Hypothalamus (tissue), 51 donors: ENCODE measurements at regions not wholly inside any gene's neighbourhood (a gene's known extent, or its start where the extent isn't known, plus 50 kb on each side); places are given as distances from the start of the nearest gene placed in this dataset.
"Not testable (repeated sequence)": the region's sequence is repeated elsewhere in the genome, so short reads cannot be mapped to it uniquely, and the experiment has no call there.

Experiments
- DNase-seq, 51 donors: peaks; one replicate each; lab custom pipeline; 2025; lab: John Stamatoyannopoulos, UW

- not testable (repeated sequence) for DNase-seq
Observed at GRCh38 chr10:55537497-55537896, 736.5 kb upstream of the PCDH15 start.

DNA sequence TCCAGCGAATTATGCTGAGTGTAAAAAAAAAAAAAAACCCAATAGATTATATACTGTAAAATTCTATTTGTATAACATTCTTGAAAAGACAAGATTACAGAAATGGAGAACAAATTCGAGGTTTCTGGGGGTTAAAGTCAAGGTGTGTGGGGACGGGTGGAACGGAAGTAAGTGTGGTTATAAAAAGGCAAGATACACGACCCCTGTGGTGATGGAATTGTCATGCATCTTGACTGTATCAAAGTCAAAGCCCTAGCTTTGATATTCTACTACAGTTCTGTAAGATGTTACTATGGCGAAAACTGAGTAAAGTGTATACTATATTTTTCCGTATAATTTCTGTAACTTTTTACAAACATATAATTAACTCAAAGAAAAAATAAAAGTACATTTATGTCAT is 718.2 kb upstream of the PCDH15 start:
- no peak for DNase-seq

- not testable (repeated sequence) for DNase-seq
Observed at GRCh38 chr10:55518416-55518815, 717.4 kb upstream of the PCDH15 start.

DNA sequence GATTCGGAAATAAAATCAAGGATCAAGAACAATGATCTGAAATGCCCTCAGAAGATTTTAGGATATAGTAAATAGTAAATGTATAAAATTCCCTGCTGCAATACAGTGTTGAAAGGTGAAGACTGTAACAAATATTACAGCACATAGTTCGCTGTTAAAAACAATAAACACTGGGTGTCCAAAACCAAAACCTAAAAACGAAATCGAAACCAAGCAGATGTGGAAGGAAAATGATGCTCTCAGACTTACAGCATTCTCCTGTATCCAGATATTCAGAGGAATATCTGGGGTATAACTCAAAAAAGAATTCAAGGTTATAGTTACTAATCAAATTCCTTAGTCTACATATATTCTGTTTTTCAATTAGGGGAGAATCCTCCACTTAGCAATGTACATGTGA is 708.1 kb upstream of the PCDH15 start:
- no peak for DNase-seq

GRCh38 chr10:55500931-55501559 is 700.0 kb upstream of the PCDH15 start:
- peak in 2 of 51 donors; percentile 1 for DNase-seq

GRCh38 chr10:55497893-55498499 is 697.0 kb upstream of the PCDH15 start:
- DNase-seq: no peak

DNA sequence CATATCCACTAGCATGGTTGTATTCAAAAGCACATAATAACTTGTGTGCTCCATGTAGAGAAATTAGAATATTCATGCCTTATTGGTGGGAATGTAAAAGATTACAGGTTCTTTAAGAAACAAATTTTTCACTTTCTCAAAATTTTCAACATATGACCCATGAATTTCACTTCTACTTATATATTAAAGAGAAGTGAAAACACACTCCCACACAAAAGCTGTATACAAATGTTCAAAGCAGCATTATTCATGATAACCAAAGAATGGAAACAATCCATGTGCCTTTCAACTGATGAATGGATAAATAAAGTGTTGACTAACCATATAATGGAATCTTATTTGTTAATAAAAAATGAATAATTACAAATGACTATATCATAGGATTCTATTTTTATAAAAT is 694.5 kb upstream of the PCDH15 start:
- no peak for DNase-seq

DNA sequence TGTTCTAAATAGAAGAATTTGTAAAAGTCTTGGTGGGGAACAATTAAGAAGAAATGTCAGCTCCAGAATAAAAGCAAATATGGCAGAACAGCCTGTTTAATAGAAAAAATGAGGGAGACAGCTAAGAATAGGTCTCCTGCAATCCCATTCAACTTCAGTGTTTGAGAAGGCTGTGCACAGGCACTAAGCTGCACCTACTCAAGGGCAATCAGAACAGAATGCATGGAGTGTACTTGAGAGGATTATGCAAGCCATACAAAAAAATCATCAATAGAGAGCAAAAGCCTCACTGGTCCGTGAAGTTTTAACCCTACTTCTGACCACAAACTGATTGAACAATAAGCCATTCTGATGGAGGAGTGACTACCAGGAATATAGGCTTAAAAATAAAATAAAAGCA is 690.7 kb upstream of the PCDH15 start:
- DNase-seq: no peak

- DNase-seq: no peak
Observed at GRCh38 chr10:55485827-55486226, 684.8 kb upstream of the PCDH15 start.

- no peak for DNase-seq
Observed at GRCh38 chr10:55476129-55476528, 675.1 kb upstream of the PCDH15 start.

DNA sequence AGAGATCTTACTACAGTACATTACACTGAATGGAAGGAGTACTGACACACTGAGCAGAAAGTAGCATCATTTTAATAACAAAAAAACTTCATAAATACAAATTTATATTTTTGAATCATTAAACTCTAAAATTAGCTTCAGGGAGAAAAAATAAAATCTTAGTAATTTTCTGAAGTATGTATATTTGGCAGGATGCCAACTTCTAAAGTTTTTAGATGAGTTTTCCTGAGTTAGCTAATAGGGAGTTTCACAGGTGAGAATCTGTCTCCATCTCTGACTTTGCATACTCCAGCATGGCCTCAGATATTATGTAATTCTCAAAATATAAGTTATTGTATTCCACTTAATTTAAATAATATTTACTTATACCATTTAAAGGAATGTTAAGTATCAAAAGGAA is 673.2 kb upstream of the PCDH15 start:
- no peak for DNase-seq

DNA sequence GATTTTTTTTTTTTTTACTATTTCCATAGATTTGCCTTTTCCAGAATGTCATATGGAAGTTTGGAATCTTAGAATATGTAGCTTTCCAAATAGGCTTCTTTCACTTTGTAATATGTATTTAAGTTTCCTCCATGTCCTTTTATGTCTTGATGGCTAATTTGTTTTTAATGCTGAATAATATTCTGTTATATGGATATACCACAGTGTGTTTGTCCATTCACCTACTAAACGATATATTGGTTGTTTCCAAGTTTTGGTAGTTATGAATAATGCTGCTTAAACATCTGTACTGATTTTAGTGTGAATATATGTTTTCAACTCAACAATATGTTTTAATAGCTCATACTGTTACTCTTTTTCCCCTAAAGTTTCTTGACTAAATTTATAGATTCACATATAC is 669.8 kb upstream of the PCDH15 start:
- DNase-seq: no peak

- DNase-seq: no peak
Observed at GRCh38 chr10:55466806-55467504, 665.9 kb upstream of the PCDH15 start.

GRCh38 chr10:55464083-55464482 is 663.1 kb upstream of the PCDH15 start:
- DNase-seq: no peak

DNA sequence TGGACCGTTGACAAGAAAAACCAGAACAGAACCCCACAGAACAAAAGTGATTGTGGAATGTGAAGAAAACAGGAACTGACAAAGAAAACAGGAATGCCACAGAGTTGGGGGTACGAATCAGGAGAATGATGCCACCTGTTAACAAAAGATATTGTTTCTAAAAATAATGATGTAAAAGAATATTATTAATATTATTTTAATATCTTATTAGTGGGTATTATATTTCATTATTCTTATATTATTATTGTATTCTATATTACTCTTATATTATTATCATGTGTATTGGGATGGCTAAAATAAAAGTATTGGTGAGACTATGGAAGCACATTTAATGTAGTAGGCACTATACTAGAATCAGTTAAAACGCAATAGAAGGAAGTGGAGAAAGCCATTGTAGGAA is 659.0 kb upstream of the PCDH15 start:
- no peak for DNase-seq

DNA sequence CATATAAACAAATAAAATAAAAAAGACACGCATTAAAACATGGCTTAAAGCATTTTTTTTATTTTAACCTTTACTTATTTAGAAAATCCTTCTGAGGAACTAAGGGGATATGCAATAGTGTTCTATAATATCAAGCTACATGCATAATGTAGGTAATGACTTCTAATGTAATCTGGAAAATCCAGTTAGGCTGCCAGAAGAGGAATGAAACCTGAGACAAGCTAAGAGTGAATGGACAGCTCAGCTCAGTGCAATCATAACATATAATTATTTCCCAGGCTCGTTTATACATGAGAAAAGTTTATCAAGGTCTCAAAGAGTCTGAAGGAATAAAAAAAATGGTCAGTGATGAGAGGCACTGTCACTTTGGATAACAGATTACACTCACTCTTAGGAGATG is 649.0 kb upstream of the PCDH15 start:
- no peak for DNase-seq

GRCh38 chr10:55446441-55447002 is 645.5 kb upstream of the PCDH15 start:
- DNase-seq: no peak

- no peak for DNase-seq
Observed at GRCh38 chr10:55441777-55442176, 640.7 kb upstream of the PCDH15 start.

DNA sequence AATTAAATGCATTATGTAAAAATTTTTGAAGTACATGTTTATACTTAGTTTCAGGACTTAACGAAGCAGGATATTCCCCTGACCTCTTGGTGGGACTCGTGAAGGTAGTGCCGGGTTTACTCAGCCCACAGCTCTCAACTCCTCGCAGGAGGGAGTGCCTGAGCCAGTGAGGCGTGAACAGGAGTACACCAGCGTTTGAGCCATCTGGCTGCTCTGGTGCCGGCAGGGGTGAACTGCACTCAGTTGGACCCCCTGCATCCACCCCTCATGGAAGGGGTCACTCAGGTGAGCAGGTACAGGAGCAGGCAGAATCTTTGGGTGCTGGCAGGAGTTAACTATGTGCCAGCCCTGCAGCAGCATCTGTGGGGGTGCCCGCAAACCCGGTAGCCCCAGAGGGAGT is 625.1 kb upstream of the PCDH15 start:
- peak in 1 of 51 donors; percentile 1 for DNase-seq

GRCh38 chr10:55410415-55410885 is 609.4 kb upstream of the PCDH15 start:
- peak in 43 of 51 donors; percentile 1 to 84 (median 43) for DNase-seq

DNA sequence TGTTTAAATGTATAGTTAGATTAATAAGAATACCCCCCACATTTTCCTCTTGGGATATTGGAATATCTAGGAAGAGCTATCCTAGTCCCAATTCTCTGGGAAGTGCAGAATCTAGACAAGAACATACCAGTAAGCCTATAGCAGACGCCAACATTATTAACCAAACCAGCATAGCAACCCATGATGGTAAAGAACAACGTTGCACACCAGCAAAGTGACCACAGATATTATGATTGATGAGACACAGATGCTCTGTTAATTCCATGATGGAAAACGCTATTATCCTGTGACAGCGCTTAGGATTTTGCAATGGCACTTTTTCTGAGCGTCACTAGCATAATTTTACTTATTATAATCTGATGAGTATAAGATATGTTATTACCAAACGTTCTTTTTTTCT is 603.1 kb upstream of the PCDH15 start:
- DNase-seq: no peak
